Lower lobe of right lung (tissue), 2 donors: ENCODE measurements at regions not wholly inside any gene's neighbourhood (a gene's known extent, or its start where the extent isn't known, plus 50 kb on each side); places are given as distances from the start of the nearest gene placed in this dataset.

Source experiments
- ATAC-seq, 2 donors: fragments of 200-7000 bp; cut with Tn5 transposase; one replicate each; pipeline ENCODE4 v1.9.1; 2020 to 2022; ENCODE audit warnings: mild to moderate bottlenecking in 2 of 2, moderate library complexity in 2 of 2
- DNase-seq: peaks from one replicate; pipeline ENCODE4 v3.0.0-alpha.2; 2020
- H3K27ac ChIP-seq: fragments of 200-600 bp; one replicate; pipeline ENCODE4 v1.8.0; 2022
- H3K27me3 ChIP-seq: fragments of 200-600 bp; one replicate; pipeline ENCODE4 v1.8.0; 2022; ENCODE audit warnings: low read depth
- H3K36me3 ChIP-seq: fragments of 200-600 bp; one replicate; pipeline ENCODE4 v1.8.0; 2022; ENCODE audit warnings: mild to moderate bottlenecking
- H3K4me1 ChIP-seq: fragments of 200-600 bp; one replicate; pipeline ENCODE4 v1.8.0; 2022
- H3K4me3 ChIP-seq: fragments of 200-600 bp; one replicate; pipeline ENCODE4 v1.8.0; 2022; ENCODE audit warnings: mild to moderate bottlenecking
- H3K9me3 ChIP-seq: fragments of 200-600 bp; one replicate; pipeline ENCODE4 v1.8.0; 2022
- intact Hi-C: fragments of 100-400 bp; cut with DNase I; formaldehyde crosslinking; loops from one replicate; pipeline ENCODE4 v1.11.0; 2022
- TF ChIP-seq, protein P1 (sequence below): fragments of 200-600 bp; IDR thresholded peaks from one replicate; pipeline ENCODE4 v1.8.0; 2022; ENCODE audit warnings: antibody characterized with exemption, mild to moderate bottlenecking
- donor health status: DM: no; HTN: yes; CAD: no; lungs with severe emphysema.

GRCh38 chr16:19936441-19936840 lies 51.8 kb upstream of the GPRC5B start:
- TF ChIP-seq, protein P1, sequence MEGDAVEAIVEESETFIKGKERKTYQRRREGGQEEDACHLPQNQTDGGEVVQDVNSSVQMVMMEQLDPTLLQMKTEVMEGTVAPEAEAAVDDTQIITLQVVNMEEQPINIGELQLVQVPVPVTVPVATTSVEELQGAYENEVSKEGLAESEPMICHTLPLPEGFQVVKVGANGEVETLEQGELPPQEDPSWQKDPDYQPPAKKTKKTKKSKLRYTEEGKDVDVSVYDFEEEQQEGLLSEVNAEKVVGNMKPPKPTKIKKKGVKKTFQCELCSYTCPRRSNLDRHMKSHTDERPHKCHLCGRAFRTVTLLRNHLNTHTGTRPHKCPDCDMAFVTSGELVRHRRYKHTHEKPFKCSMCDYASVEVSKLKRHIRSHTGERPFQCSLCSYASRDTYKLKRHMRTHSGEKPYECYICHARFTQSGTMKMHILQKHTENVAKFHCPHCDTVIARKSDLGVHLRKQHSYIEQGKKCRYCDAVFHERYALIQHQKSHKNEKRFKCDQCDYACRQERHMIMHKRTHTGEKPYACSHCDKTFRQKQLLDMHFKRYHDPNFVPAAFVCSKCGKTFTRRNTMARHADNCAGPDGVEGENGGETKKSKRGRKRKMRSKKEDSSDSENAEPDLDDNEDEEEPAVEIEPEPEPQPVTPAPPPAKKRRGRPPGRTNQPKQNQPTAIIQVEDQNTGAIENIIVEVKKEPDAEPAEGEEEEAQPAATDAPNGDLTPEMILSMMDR, result no peak
- Histone ChIP-seq H3K36me3 (no peaks in the 10 kb centered on the region), H3K4me1 (no peaks in the 10 kb centered on the region), H3K27ac (no peak overlapping the region), H3K4me3 (no peak overlapping the region), H3K9me3 (no peaks in the 10 kb centered on the region), H3K27me3 (peaks cover 8% of the 10 kb centered on the region)
- ATAC-seq (no peak), DNase-seq (no peak)
- intact Hi-C loops, result no loop called here

GRCh38 chr16:19935694-19936093 lies 51.0 kb upstream of the GPRC5B start:
- TF ChIP-seq, protein P1, result no peak
- Histone ChIP-seq H3K4me1 (no peaks in the 10 kb centered on the region), H3K27me3 (peaks cover 12% of the 10 kb centered on the region), H3K27ac (no peak overlapping the region), H3K9me3 (no peaks in the 10 kb centered on the region), H3K36me3 (no peaks in the 10 kb centered on the region), H3K4me3 (no peak overlapping the region)
- DNase-seq (no peak), ATAC-seq (no peak)
- intact Hi-C loops, result no loop called here
